ENCODE measurements at regions not wholly inside any gene's neighbourhood (a gene's known extent, or its start where the extent isn't known, plus 50 kb on each side); places are given as distances from the start of the nearest gene placed in this dataset.

- POLR2A ChIA-PET, result no interaction called here
- no peak for TF ChIP-seq CTCF (IDR thresholded peaks at IDR 0.05; ENCODE audit: insufficient read depth, low read length, missing control alignments)
- DNase-seq (ENCODE audit: low read depth, low spot score), result no peak
- CTCF ChIA-PET, result no interaction called here
- H3K4me3 ChIP-seq (ENCODE audit: low read depth, low read length), result no peak overlapping the region
These were observed 287.0 kb upstream of the ARRDC3 start for GRCh38 chr5:91670122-91670521.

- ChIA-PET POLR2A (no interaction called here), CTCF (no interaction called here)
- H3K4me3 ChIP-seq (ENCODE audit: low read depth, low read length), result no peak overlapping the region
- DNase-seq (ENCODE audit: low read depth, low spot score), result no peak
- TF ChIP-seq CTCF (IDR thresholded peaks at IDR 0.05; ENCODE audit: insufficient read depth, low read length, missing control alignments), result no peak
These were observed 285.1 kb upstream of the ARRDC3 start for GRCh38 chr5:91668261-91668660.

GRCh38 chr5:91652678-91653077 lies 269.6 kb upstream of the ARRDC3 start:
- no peak for TF ChIP-seq CTCF (IDR thresholded peaks at IDR 0.05; ENCODE audit: insufficient read depth, low read length, missing control alignments)
- DNase-seq (ENCODE audit: low read depth, low spot score), result no peak
- H3K4me3 ChIP-seq (ENCODE audit: low read depth, low read length), result no peak overlapping the region
- POLR2A ChIA-PET, result no interaction called here
- CTCF ChIA-PET, result interaction anchor here (1.5 kb wide), 1 partner anchor 11 kb away, joined by 6 read pairs; no protein-coding TSS in a partner anchor

- TF ChIP-seq CTCF (IDR thresholded peaks at IDR 0.05; ENCODE audit: insufficient read depth, low read length, missing control alignments), result no peak
- no peak for DNase-seq (ENCODE audit: low read depth, low spot score)
- POLR2A ChIA-PET, result no interaction called here
- no peak overlapping the region for H3K4me3 ChIP-seq (ENCODE audit: low read depth, low read length)
- CTCF ChIA-PET, result interaction anchor here (2.4 kb wide), 1 partner anchor 10 kb away, joined by 7 read pairs; no protein-coding TSS in a partner anchor
These were observed 268.6 kb upstream of the ARRDC3 start for GRCh38 chr5:91651704-91652103.

GRCh38 chr5:91645347-91645746 lies 262.2 kb upstream of the ARRDC3 start:
- DNase-seq (ENCODE audit: low read depth, low spot score), result no peak
- no peak overlapping the region for H3K4me3 ChIP-seq (ENCODE audit: low read depth, low read length)
- TF ChIP-seq CTCF (IDR thresholded peaks at IDR 0.05; ENCODE audit: insufficient read depth, low read length, missing control alignments), result no peak
- CTCF ChIA-PET, result no interaction called here
- POLR2A ChIA-PET, result no interaction called here

- no peak for DNase-seq (ENCODE audit: low read depth, low spot score)
- ChIA-PET CTCF (interaction anchor here (1.2 to 1.5 kb wide), 2 partner anchors 9 to 12 kb away, joined by 4 read pairs; no protein-coding TSS in a partner anchor), POLR2A (no interaction called here)
- no peak for TF ChIP-seq CTCF (IDR thresholded peaks at IDR 0.05; ENCODE audit: insufficient read depth, low read length, missing control alignments)
- no peak overlapping the region for H3K4me3 ChIP-seq (ENCODE audit: low read depth, low read length)
These were observed 260.7 kb upstream of the ARRDC3 start for GRCh38 chr5:91643797-91644196.

Data from AG04449 (cell line).